ENCODE measurements at regions not wholly inside any gene's neighbourhood (a gene's known extent, or its start where the extent isn't known, plus 50 kb on each side); places are given as distances from the start of the nearest gene placed in this dataset.

- Mint-ChIP-seq H3K4me1 (ENCODE audit: low read depth) (no peaks in the 10 kb centered on the region), H3K27ac (no peak overlapping the region), H3K9me3 (peaks cover 16% of the 10 kb centered on the region; the same call in 1 of the 2 replicates), H3K27me3 (ENCODE audit: insufficient read depth) (no peaks in the 10 kb centered on the region; the same call in 1 of the 2 replicates), H3K36me3 (ENCODE audit: low read depth) (no peaks in the 10 kb centered on the region), H3K4me3 (no peak overlapping the region)
- no peak for TF ChIP-seq CTCF (IDR thresholded peaks at IDR 0.05)
- no peak for DNase-seq
Measured at GRCh38 chr4:102157984-102158383, 187.3 kb downstream of the SLC39A8 start.

DNA sequence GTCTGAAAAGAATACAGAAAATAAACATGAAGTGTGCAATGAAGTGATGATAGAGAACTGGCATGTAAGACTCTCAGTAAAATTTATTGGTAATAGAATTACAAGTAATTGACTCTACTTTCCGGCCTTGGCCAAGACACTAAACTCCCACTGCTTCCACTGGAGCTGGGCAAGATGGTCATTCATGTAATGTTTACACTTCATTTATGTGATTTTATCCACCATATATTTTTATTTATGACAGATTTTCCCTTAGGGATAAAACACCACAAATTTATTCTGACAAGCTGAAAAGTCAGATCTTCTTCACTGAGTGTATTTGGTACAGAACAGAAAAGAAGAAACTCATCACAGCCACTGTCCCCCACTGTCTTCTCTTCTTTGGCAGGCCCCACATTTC lies 191.9 kb downstream of the SLC39A8 start:
- no peak for TF ChIP-seq CTCF (IDR thresholded peaks at IDR 0.05)
- Mint-ChIP-seq H3K27ac (no peak overlapping the region), H3K4me1 (ENCODE audit: low read depth) (no peaks in the 10 kb centered on the region), H3K4me3 (no peak overlapping the region), H3K36me3 (ENCODE audit: low read depth) (no peaks in the 10 kb centered on the region), H3K9me3 (peaks cover 20% of the 10 kb centered on the region), H3K27me3 (ENCODE audit: insufficient read depth) (no peaks in the 10 kb centered on the region; the same call in 1 of the 2 replicates)
- DNase-seq, result no peak

DNA sequence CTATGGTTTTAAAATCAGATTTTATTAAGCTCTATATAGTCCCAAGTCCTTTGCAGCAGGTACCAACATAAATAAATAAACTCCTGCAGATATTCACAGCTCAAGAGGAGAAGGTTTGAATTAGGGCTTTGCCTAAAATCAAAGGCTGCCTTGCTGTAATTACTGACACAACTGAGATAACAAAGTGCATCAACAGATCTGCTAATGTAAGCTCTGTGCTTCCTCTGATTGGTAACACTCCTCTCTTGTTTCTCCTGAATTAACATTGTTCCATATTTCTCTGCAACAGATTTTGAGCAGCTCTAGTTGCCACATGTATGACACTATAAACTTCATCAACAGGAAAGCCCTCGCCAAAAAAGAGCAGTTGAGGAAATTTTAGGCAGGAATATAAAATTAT lies 193.6 kb downstream of the SLC39A8 start:
- Mint-ChIP-seq H3K4me3 (no peak overlapping the region), H3K27me3 (ENCODE audit: insufficient read depth) (no peaks in the 10 kb centered on the region; the same call in 1 of the 2 replicates), H3K9me3 (peaks cover 8% of the 10 kb centered on the region; the same call in 1 of the 2 replicates), H3K27ac (no peak overlapping the region), H3K4me1 (ENCODE audit: low read depth) (no peaks in the 10 kb centered on the region), H3K36me3 (ENCODE audit: low read depth) (no peaks in the 10 kb centered on the region)
- TF ChIP-seq CTCF (IDR thresholded peaks at IDR 0.05), result no peak
- no peak for DNase-seq

- Mint-ChIP-seq H3K4me1 (ENCODE audit: low read depth) (no peaks in the 10 kb centered on the region), H3K27ac (no peak overlapping the region), H3K27me3 (ENCODE audit: insufficient read depth) (no peaks in the 10 kb centered on the region), H3K9me3 (no peaks in the 10 kb centered on the region; the same call in 1 of the 2 replicates), H3K4me3 (no peak overlapping the region), H3K36me3 (ENCODE audit: low read depth) (no peaks in the 10 kb centered on the region)
- DNase-seq, result no peak
- TF ChIP-seq CTCF (IDR thresholded peaks at IDR 0.05), result no peak
Measured at GRCh38 chr4:102143433-102143832, 201.8 kb downstream of the SLC39A8 start.

DNA sequence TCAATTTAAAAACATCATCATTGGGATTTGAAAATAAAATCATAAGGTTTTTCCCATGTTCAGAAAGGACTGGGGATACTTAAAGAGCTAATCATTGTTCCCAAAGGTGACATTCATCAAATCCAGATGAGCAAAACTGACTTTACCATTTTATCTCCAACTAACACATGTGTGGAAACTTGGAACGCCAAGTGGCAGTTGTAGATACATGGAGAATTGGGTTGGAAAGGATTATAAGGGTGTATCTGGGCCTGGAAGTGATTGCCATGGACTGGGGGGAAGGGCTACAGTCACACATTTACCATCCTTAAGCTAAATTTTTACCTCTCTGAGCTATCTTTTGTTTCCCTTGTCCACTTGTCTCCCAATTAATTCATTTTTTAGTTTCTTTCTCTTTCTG lies 203.4 kb downstream of the SLC39A8 start:
- no peaks in the 10 kb centered on the region for H3K36me3 Mint-ChIP-seq (ENCODE audit: low read depth)
- H3K9me3 Mint-ChIP-seq, result peaks cover 8% of the 10 kb centered on the region; the same call in 1 of the 2 replicates
- no peaks in the 10 kb centered on the region for H3K4me1 Mint-ChIP-seq (ENCODE audit: low read depth)
- no peak for TF ChIP-seq CTCF (IDR thresholded peaks at IDR 0.05)
- no peak overlapping the region for H3K27ac Mint-ChIP-seq
- no peak overlapping the region for H3K4me3 Mint-ChIP-seq
- no peak for DNase-seq
- no peaks in the 10 kb centered on the region for H3K27me3 Mint-ChIP-seq (ENCODE audit: insufficient read depth)

DNA sequence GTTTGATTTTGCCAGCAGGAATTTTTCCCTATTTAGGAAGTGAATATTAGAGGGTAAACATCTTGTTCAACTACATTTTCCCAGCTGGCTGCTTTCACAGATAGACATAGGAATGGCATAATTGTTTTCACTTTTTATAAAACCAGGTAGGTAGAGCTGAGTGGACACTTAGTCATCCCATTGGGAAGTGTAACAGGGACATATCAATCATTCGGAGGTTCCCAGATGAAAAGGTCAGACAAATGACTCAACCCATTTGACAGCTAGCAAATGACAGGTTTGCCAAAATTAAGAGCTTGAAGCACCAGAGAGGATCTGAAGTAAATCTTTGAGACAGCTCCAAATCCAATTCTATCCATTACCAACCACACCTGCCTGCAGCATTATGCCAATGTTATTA lies 205.3 kb downstream of the SLC39A8 start:
- no peaks in the 10 kb centered on the region for H3K4me1 Mint-ChIP-seq (ENCODE audit: low read depth)
- H3K27ac Mint-ChIP-seq, result no peak overlapping the region
- no peak overlapping the region for H3K4me3 Mint-ChIP-seq
- DNase-seq, result no peak
- peaks cover 16% of the 10 kb centered on the region for H3K9me3 Mint-ChIP-seq
- no peaks in the 10 kb centered on the region for H3K27me3 Mint-ChIP-seq (ENCODE audit: insufficient read depth)
- H3K36me3 Mint-ChIP-seq (ENCODE audit: low read depth), result no peaks in the 10 kb centered on the region
- TF ChIP-seq CTCF (IDR thresholded peaks at IDR 0.05), result no peak
